SH-SY5Y (cell line): ENCODE measurements at regions not wholly inside any gene's neighbourhood (a gene's known extent, or its start where the extent isn't known, plus 50 kb on each side); places are given as distances from the start of the nearest gene placed in this dataset.

Experiments
- GATA2 ChIP-seq: IDR thresholded peaks from 2 replicates; pipeline ENCODE4 v1.6.1; 2011; ENCODE audit warnings: mild to moderate bottlenecking, low read depth, low read length
- GATA3 ChIP-seq: IDR thresholded peaks from 2 replicates; pipeline ENCODE4 v1.6.1; 2011; ENCODE audit warnings: low read depth, mild to moderate bottlenecking, low read length, moderate library complexity

DNA sequence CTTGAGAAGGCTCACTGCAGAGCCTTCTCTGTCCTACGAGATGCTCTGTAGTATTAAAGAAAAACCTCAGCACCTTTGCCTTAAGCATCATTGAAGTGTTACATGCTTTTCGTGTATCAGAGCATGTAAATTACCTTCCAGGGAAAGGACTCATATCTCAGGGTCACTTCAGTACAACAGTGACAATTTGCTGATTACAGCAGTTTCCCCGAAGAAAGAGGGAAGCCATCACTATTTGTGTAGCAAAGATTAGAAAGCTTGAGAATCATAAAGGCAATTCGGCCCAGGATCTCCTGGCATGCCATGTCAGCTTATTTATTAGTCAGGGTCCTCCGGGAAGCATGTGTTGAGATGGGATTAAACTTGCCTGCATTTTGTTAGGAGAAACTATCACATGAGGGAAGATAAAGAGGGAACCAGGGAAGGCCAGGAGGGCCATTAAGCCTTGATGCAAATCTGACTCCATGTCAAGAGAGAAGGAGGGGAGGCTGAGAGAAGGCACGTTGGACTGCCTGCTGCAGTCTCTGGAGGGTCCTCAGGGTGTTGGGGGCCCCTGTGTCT lies 55.2 kb upstream of the KCNJ6 start:
- no peak for TF ChIP-seq GATA3
- no peak for TF ChIP-seq GATA2
